Upper lobe of right lung (tissue), 1 donor: ENCODE measurements at regions not wholly inside any gene's neighbourhood (a gene's known extent, or its start where the extent isn't known, plus 50 kb on each side); places are given as distances from the start of the nearest gene placed in this dataset.

ENCODE experiments used
- ATAC-seq: fragments of 200-7000 bp; cut with Tn5 transposase; one replicate; pipeline ENCODE4 v1.9.1; 2020; ENCODE audit warnings: mild to moderate bottlenecking, moderate library complexity
- DNase-seq: peaks from one replicate; pipeline ENCODE4 v3.0.0-alpha.2; 2020
- H3K27ac ChIP-seq: fragments of 200-600 bp; one replicate; pipeline ENCODE4 v1.8.0; 2022
- H3K27me3 ChIP-seq: fragments of 200-600 bp; one replicate; pipeline ENCODE4 v1.8.0; 2022; ENCODE audit warnings: mild to moderate bottlenecking
- H3K36me3 ChIP-seq: fragments of 200-600 bp; one replicate; pipeline ENCODE4 v1.8.0; 2022
- H3K4me1 ChIP-seq: fragments of 200-600 bp; one replicate; pipeline ENCODE4 v1.8.0; 2022
- H3K4me3 ChIP-seq: fragments of 200-600 bp; one replicate; pipeline ENCODE4 v1.8.0; 2022; ENCODE audit warnings: mild to moderate bottlenecking
- H3K9me3 ChIP-seq: fragments of 200-600 bp; one replicate; pipeline ENCODE4 v1.8.0; 2022
- intact Hi-C: fragments of 100-400 bp; cut with DNase I; formaldehyde crosslinking; loops from one replicate; pipeline ENCODE4 v1.11.0; 2022
- TF ChIP-seq, protein P1 (sequence below): fragments of 200-600 bp; IDR thresholded peaks from one replicate; pipeline ENCODE4 v1.8.0; 2022; ENCODE audit warnings: antibody characterized with exemption
- donor health status: DM: no; HTN: yes; CAD: no; lungs with severe emphysema.

DNA sequence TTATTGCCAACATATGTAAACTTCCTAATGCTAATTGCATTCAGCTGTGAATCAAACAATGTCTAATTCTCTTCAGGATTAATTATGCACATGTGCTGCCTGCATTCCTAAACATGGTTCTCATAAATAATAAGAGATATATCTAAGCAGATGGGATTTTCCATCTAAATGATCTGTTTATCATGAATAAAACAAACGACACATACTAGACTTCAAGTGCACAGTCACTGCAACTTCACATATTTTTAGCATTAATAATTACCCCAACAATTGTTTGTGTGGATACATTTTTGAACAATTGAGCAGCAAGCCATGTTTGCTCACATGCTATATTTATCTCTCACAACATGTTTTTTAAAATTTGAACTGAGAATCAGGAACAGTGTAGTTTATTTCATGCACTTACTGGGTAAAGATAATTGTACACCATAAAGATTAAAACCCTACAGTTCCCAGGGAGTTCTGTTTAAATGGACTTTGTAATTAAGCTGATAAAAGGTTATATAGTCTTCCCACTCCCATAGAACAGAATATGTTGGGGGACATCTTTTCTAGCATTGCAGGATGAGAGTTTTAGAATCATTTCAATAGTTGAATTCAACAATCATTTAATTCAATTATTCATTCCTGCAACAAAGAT, 378.5 kb downstream of the MDFIC start:
- Histone ChIP-seq H3K4me1 (no peaks in the 10 kb centered on the region), H3K36me3 (no peaks in the 10 kb centered on the region), H3K4me3 (no peak overlapping the region), H3K27me3 (no peaks in the 10 kb centered on the region), H3K27ac (no peak overlapping the region), H3K9me3 (no peaks in the 10 kb centered on the region)
- TF ChIP-seq, protein P1, sequence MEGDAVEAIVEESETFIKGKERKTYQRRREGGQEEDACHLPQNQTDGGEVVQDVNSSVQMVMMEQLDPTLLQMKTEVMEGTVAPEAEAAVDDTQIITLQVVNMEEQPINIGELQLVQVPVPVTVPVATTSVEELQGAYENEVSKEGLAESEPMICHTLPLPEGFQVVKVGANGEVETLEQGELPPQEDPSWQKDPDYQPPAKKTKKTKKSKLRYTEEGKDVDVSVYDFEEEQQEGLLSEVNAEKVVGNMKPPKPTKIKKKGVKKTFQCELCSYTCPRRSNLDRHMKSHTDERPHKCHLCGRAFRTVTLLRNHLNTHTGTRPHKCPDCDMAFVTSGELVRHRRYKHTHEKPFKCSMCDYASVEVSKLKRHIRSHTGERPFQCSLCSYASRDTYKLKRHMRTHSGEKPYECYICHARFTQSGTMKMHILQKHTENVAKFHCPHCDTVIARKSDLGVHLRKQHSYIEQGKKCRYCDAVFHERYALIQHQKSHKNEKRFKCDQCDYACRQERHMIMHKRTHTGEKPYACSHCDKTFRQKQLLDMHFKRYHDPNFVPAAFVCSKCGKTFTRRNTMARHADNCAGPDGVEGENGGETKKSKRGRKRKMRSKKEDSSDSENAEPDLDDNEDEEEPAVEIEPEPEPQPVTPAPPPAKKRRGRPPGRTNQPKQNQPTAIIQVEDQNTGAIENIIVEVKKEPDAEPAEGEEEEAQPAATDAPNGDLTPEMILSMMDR = no peak
- ATAC-seq (no peak), DNase-seq (no peak)
- intact Hi-C loops = no loop called here

DNA sequence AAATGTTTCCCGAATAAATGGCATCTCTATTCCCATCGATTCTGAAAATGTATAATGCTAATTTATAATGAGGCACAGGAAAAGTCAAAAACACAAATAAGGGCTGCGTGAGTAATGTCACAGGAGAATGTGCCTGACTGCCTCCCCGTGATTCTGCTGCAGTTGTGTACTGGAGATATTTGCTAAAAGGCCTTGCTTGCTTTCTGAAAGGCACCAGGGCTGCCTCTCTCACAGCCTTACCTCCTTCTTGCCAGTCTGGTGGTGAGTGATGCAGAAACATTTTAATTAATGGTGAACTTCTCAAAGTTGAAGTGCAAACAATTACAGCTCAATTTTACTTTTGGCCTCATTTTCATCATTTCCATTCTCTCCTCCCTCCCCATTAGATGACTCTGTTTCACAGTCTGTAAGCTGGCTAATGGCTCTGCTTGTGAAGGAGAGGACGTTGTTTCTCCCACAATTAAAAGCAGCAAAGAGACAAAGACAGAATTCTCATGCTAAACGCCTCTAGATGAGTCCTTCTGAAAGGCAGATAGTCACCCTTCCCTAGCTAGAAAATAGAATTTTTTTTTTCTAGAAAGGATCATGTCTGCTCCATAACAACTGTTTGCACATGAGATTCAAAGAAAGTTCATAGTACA, 377.6 kb downstream of the MDFIC start:
- H3K4me1 ChIP-seq = no peaks in the 10 kb centered on the region
- no peak overlapping the region for H3K27ac ChIP-seq
- no peaks in the 10 kb centered on the region for H3K27me3 ChIP-seq
- intact Hi-C loops = no loop called here
- H3K9me3 ChIP-seq = no peaks in the 10 kb centered on the region
- TF ChIP-seq, protein P1 = no peak
- no peak for ATAC-seq
- no peaks in the 10 kb centered on the region for H3K36me3 ChIP-seq
- H3K4me3 ChIP-seq = no peak overlapping the region
- DNase-seq = no peak

DNA sequence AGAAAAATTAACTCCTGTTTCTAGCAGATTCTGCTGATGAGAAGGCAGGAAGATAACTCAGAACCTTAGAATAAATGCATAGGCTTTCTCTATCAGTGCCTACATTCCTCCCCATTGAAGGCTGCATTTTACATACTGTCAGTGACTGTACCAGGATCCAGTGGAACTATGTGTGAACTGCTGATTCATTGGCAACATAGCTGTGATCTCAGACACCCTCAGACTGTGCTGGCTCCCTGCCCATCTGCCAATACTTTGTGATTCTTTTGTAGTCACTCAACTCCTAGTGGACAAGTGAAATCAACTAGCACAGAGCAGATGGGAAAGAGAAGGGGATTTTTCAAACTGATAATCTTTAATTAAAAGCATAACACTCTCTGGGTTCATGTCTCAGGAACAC, 375.8 kb downstream of the MDFIC start:
- H3K36me3 ChIP-seq = no peaks in the 10 kb centered on the region
- TF ChIP-seq, protein P1 = no peak
- H3K27ac ChIP-seq = no peak overlapping the region
- no peak overlapping the region for H3K4me3 ChIP-seq
- H3K9me3 ChIP-seq = no peaks in the 10 kb centered on the region
- H3K4me1 ChIP-seq = no peaks in the 10 kb centered on the region
- intact Hi-C loops = no loop called here
- no peak for DNase-seq
- no peaks in the 10 kb centered on the region for H3K27me3 ChIP-seq
- ATAC-seq = peak; percentile 38

DNA sequence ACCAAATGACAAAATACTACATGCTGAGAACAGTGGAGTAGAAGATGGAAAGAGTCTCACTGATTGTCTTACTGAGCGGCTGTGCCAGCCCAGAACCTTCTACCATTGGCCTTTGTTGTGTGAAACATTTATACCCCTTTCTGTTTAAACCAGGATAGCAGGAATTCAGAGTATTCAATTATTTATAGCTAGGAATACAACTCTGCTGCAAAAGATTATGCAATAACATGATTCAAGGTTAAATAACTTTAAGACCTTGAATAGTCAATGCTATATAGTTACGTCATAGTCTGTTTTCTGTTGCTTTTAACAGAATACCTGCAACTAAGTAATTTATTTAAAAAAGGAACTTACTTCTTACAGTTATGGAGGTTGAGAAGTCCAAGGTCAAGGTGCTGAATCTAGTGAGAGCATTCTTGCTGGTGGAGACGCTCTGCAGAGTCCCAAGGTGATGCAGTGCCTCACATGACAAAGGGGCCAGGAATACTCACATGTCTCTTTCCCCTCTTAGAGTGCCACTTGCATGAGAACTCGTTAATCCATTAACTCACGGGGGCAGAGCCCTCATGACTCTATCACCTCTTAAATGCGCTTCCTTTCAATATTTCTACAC, 371.8 kb downstream of the MDFIC start:
- TF ChIP-seq, protein P1 = no peak
- Histone ChIP-seq H3K36me3 (no peaks in the 10 kb centered on the region), H3K4me1 (no peaks in the 10 kb centered on the region), H3K4me3 (no peak overlapping the region), H3K27ac (no peak overlapping the region), H3K27me3 (no peaks in the 10 kb centered on the region), H3K9me3 (no peaks in the 10 kb centered on the region)
- ATAC-seq (no peak), DNase-seq (no peak)
- intact Hi-C loops = no loop called here

DNA sequence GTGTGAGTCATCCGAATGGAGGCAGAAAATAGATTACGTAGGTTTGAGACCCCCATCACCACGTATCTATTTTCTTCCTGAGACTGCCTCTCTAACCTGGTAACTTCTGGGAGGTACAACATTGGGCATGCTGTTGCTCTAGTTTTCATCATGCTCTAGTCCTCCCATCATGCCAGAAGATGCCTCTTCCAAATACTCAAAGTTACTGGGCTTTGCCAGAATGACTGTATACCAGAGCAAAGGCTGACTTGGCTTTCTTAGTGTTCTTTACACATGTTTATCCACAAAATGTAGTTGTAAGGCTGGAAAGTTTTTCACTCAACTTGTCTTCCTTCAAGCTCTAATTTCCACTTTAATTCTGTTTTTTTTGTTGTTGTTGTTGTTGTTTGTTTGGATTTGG, 370.5 kb downstream of the MDFIC start:
- Histone ChIP-seq H3K9me3 (no peaks in the 10 kb centered on the region), H3K27me3 (no peaks in the 10 kb centered on the region), H3K27ac (no peak overlapping the region), H3K4me3 (no peak overlapping the region), H3K36me3 (no peaks in the 10 kb centered on the region), H3K4me1 (no peaks in the 10 kb centered on the region)
- DNase-seq (no peak), ATAC-seq (no peak)
- TF ChIP-seq, protein P1 = no peak
- intact Hi-C loops = no loop called here
